NT2/D1 (cell line): ENCODE measurements at regions not wholly inside any gene's neighbourhood (a gene's known extent, or its start where the extent isn't known, plus 50 kb on each side); places are given as distances from the start of the nearest gene placed in this dataset.

Experiments used
- SUZ12 ChIP-seq: IDR thresholded peaks from 2 replicates; pipeline ENCODE4 v1.6.1; 2011; ENCODE audit not compliant: insufficient read length, insufficient read depth; ENCODE audit errors: extremely low read depth
- ZNF274 ChIP-seq: IDR thresholded peaks from 2 replicates; pipeline ENCODE4 v1.6.1; 2011; ENCODE audit warnings: mild to moderate bottlenecking, low read depth, low read length

GRCh38 chrX:40265936-40266335 lies 168.2 kb upstream of the BCOR start:
- TF ChIP-seq ZNF274 (no peak), SUZ12 (no peak)
